ENCODE measurements at regions not wholly inside any gene's neighbourhood (a gene's known extent, or its start where the extent isn't known, plus 50 kb on each side); places are given as distances from the start of the nearest gene placed in this dataset.

- peaks cover 20 to 67% of the 10 kb centered on the region in 2 experiments; a peak in 3 of 5 replicates for H3K27me3 ChIP-seq (ENCODE audit: control insufficient read depth in 2 of 2, insufficient read depth in 2 of 2, low read length in 2 of 2)
- POLR2A ChIA-PET, result interaction anchor here (0.5 kb wide), 1 partner anchor 1206 kb away, joined by 4 read pairs; no protein-coding TSS in a partner anchor
- H3K36me3 ChIP-seq (ENCODE audit: control insufficient read depth, insufficient read depth, low read length), result no peaks in the 10 kb centered on the region
- no peak overlapping the region for H3K27ac ChIP-seq (ENCODE audit: extremely low read depth, low read depth, low read length)
- H3K79me2 ChIP-seq (ENCODE audit: control insufficient read depth, insufficient read depth, low read length), result no peaks in the 10 kb centered on the region
- whole genome bisulfite sequencing (ENCODE audit: insufficient coverage, low coverage, missing lambda C conversion rate), result 0% methylated on average over 5 of the region's 5 CpGs
- intact Hi-C loops (cut with micrococcal nuclease) (no loop called here), in situ Hi-C loops (cut with MboI) (no loop called here)
- H3K4me3 ChIP-seq, result no peak overlapping the region
- H3K9me1 ChIP-seq (ENCODE audit: control insufficient read depth, insufficient read depth, low read length), result no peaks in the 10 kb centered on the region
- FAIRE-seq (no peak), ATAC-seq (no peak), DNase-seq (ENCODE audit: extremely low read depth in 1 of 4, low spot score in 3 of 4) (no peak)
- H4K20me1 ChIP-seq (replicated peaks; ENCODE audit: control insufficient read depth, insufficient read depth, low read length), result no peaks in the 10 kb centered on the region
- H2AFZ ChIP-seq (ENCODE audit: low read depth, low read length), result no peak overlapping the region
- CTCF ChIA-PET (ENCODE audit: low intra/inter-chr PET ratio), result no interaction called here
- TF ChIP-seq ZNF431 (CRISPR knock-in tag; IDR thresholded peaks at IDR 0.05), result no peak
- TF ChIP-seq CEBPB (tag; IDR thresholded peaks at IDR 0.05), result no peak
- no peak for TF ChIP-seq SRF (CRISPR knock-in tag; IDR thresholded peaks at IDR 0.05)
- TF ChIP-seq, protein P1, sequence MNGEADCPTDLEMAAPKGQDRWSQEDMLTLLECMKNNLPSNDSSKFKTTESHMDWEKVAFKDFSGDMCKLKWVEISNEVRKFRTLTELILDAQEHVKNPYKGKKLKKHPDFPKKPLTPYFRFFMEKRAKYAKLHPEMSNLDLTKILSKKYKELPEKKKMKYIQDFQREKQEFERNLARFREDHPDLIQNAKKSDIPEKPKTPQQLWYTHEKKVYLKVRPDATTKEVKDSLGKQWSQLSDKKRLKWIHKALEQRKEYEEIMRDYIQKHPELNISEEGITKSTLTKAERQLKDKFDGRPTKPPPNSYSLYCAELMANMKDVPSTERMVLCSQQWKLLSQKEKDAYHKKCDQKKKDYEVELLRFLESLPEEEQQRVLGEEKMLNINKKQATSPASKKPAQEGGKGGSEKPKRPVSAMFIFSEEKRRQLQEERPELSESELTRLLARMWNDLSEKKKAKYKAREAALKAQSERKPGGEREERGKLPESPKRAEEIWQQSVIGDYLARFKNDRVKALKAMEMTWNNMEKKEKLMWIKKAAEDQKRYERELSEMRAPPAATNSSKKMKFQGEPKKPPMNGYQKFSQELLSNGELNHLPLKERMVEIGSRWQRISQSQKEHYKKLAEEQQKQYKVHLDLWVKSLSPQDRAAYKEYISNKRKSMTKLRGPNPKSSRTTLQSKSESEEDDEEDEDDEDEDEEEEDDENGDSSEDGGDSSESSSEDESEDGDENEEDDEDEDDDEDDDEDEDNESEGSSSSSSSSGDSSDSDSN (IDR thresholded peaks at IDR 0.05; ENCODE audit: borderline replicate concordance in 1 of 2, low read depth in 2 of 2, low read length in 2 of 2), result no peak
- TF ChIP-seq ESRRB (CRISPR knock-in tag; IDR thresholded peaks at IDR 0.05; ENCODE audit: borderline replicate concordance), result no peak
- no peak for TF ChIP-seq CBX8 (IDR thresholded peaks at IDR 0.05; ENCODE audit: borderline replicate concordance, extremely low read depth, low read depth, low read length, poor library complexity, severe bottlenecking)
- TF ChIP-seq IRF1 (CRISPR knock-in tag; IDR thresholded peaks at IDR 0.05; ENCODE audit: borderline replicate concordance), result no peak
- TF ChIP-seq HNRNPH1 (optimal IDR thresholded peaks at IDR 0.05; ENCODE audit: low read depth, low read length), result no peak
- TF ChIP-seq, protein P2, sequence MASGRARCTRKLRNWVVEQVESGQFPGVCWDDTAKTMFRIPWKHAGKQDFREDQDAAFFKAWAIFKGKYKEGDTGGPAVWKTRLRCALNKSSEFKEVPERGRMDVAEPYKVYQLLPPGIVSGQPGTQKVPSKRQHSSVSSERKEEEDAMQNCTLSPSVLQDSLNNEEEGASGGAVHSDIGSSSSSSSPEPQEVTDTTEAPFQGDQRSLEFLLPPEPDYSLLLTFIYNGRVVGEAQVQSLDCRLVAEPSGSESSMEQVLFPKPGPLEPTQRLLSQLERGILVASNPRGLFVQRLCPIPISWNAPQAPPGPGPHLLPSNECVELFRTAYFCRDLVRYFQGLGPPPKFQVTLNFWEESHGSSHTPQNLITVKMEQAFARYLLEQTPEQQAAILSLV (tag; IDR thresholded peaks at IDR 0.05), result no peak
- H3K4me2 ChIP-seq (ENCODE audit: insufficient read depth, low read length), result no peak overlapping the region
- no peak overlapping the region for H3K9ac ChIP-seq (ENCODE audit: insufficient read depth in 1 of 2, low read depth in 2 of 2, low read length in 2 of 2)
- peaks cover 0 to 4% of the 10 kb centered on the region in 2 experiments; a peak in 1 of 5 replicates for H3K4me1 ChIP-seq (replicated peaks in 1 of 2; ENCODE audit: control insufficient read depth in 2 of 2, insufficient read depth in 2 of 2, low read length in 2 of 2)
- peaks cover 8% of the 10 kb centered on the region; the same call in 1 of the 2 replicates for H3K9me3 ChIP-seq (replicated peaks; ENCODE audit: control insufficient read depth, insufficient read depth, low read depth, low read length)
- BruUV-seq (replicated peaks), result no TSS peak
Measured at GRCh38 chr2:2570871-2571270, 239.8 kb upstream of the MYT1L start.

Measured in K562 (cell line).